Upper lobe of left lung (tissue), 6 donors: ENCODE measurements at regions not wholly inside any gene's neighbourhood (a gene's known extent, or its start where the extent isn't known, plus 50 kb on each side); places are given as distances from the start of the nearest gene placed in this dataset.
"Not testable (repeated sequence)": the region's sequence is repeated elsewhere in the genome, so short reads cannot be mapped to it uniquely, and the experiment has no call there.

Experiments
- ATAC-seq, 2 donors: fragments of 200-7000 bp; cut with Tn5 transposase; one replicate each; pipeline ENCODE4 v1.9.1; 2022; ENCODE audit warnings: mild to moderate bottlenecking in 2 of 2, moderate library complexity in 2 of 2; ENCODE audit not compliant: low FRiP score in 2 of 2
- DNase-seq, 2 donors: peaks; one replicate each; pipeline ENCODE4 v3.0.0-alpha.2; 2019 to 2020
- H3K27ac ChIP-seq, 4 donors: fragments of 200-600 bp; sonication (generic); one replicate each; pipeline ENCODE4 v1.5.1; 2016 to 2019
- H3K27me3 ChIP-seq, 4 donors: fragments of 200-600 bp; sonication (generic); one replicate each; pipeline ENCODE4 v1.5.1; 2017 to 2019
- H3K36me3 ChIP-seq, 4 donors: fragments of 200-600 bp; sonication (generic); one replicate each; pipeline ENCODE4 v1.5.1; 2016 to 2019
- H3K4me1 ChIP-seq, 4 donors: fragments of 200-600 bp; sonication (generic); one replicate each; pipeline ENCODE4 v1.5.1; 2018 to 2019
- H3K4me3 ChIP-seq, 4 donors: fragments of 200-600 bp; sonication (generic); one replicate each; pipeline ENCODE4 v1.5.1; 2017 to 2019; ENCODE audit warnings: mild to moderate bottlenecking in 2 of 4, moderate library complexity in 1 of 4
- H3K9me3 ChIP-seq, 4 donors: fragments of 200-600 bp; sonication (generic); one replicate each; pipeline ENCODE4 v1.5.1; 2018 to 2019
- CTCF ChIP-seq, 6 experiments: fragments of 450-650 bp in 4 of 6; fragments of 200-600 bp in 2 of 6; sonication (generic) in 2 of 6; IDR thresholded peaks; one replicate each; pipeline ENCODE4 v1.5.1; 2016 to 2019; ENCODE audit warnings: antibody characterized with exemption in 6 of 6
- EP300 ChIP-seq, 4 donors: sonication (generic); formaldehyde crosslinking; IDR thresholded peaks; one replicate each; pipeline ENCODE4 v1.5.1; 2017; ENCODE audit warnings: antibody characterized with exemption in 4 of 4, control low read depth in 2 of 4
- POLR2A ChIP-seq, 4 donors: fragments of 450-650 bp; IDR thresholded peaks; one replicate each; pipeline ENCODE4 v1.5.1; 2016 to 2017; ENCODE audit warnings: antibody characterized with exemption in 4 of 4, mild to moderate bottlenecking in 2 of 4
- POLR2AphosphoS5 ChIP-seq, 2 donors: sonication (generic); formaldehyde crosslinking; IDR thresholded peaks; one replicate each; pipeline ENCODE4 v1.5.1; 2017; ENCODE audit warnings: antibody characterized with exemption in 2 of 2
- WGBS, 2 donors: methylation state at CpG; one replicate each; pipeline ENCODE4 v1.1.5; 2017 to 2018; 5-methylcytosine and 5-hydroxymethylcytosine counted together
- donor health status: DM: no; HTN: no; CAD: no; lungs with moderate emphysema.
- donor health status: DM: no; HTN: yes; CAD: no; lungs with severe emphysema.

DNA sequence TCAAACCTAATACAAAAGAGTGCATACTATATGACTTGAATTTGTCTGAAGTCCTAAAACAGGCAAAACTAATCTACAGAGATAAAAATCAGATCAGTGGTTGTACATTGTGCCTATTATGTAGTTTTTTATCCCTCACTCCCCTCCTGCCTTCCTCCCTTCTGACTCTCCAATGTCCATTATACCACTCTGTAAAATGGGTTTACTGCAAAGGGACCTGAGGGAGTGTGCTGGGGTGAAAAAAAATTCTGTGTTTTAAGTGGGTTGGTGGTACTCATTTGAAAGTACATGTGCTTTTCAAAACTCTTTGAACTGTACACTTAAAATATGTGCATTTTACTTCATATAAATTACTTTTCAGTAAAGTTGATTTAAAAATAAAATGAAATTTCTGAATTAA, 89.0 kb upstream of the UBE2E3 start:
- H3K9me3 ChIP-seq = no peaks in the 10 kb centered on the region
- H3K4me1 ChIP-seq = no peaks in the 10 kb centered on the region
- DNase-seq = no peak
- no peak for TF ChIP-seq POLR2A (IDR thresholded peaks at IDR 0.05)
- no peak for TF ChIP-seq CTCF (IDR thresholded peaks at IDR 0.05)
- no peak for TF ChIP-seq POLR2AphosphoS5 (IDR thresholded peaks at IDR 0.05)
- no peak for TF ChIP-seq EP300 (IDR thresholded peaks at IDR 0.05)
- H3K27me3 ChIP-seq = no peaks in the 10 kb centered on the region
- H3K27ac ChIP-seq = no peak overlapping the region
- ATAC-seq = no peak
- no peak overlapping the region for H3K4me3 ChIP-seq
- no peaks in the 10 kb centered on the region for H3K36me3 ChIP-seq

DNA sequence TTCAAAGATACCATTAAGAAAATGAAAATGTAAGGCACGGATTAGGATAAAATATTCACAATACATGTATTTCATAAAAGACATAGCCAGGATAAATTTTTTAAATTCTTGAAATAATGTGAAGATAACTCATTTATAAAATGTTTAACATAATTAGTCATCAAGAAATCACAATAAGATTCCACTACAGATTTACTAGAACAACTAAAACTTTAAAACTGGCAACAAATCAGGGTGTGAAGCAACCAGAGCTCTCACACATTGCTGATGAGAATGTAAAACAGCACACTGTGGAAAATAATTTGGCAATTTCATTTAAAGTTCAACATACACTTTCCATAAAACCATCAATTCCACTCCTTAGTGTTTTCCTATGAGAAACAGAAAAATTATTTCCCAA, 89.6 kb upstream of the UBE2E3 start:
- WGBS, 2 donors = 82 to 83% methylated on average over 1 of the region's 1 CpG
- Histone ChIP-seq H3K27me3 (no peaks in the 10 kb centered on the region), H3K4me1 (no peaks in the 10 kb centered on the region), H3K9me3 (no peaks in the 10 kb centered on the region), H3K27ac (no peak overlapping the region), H3K4me3 (no peak overlapping the region), H3K36me3 (no peaks in the 10 kb centered on the region)
- DNase-seq (no peak), ATAC-seq (no peak)
- TF ChIP-seq POLR2A (IDR thresholded peaks at IDR 0.05) (no peak), EP300 (IDR thresholded peaks at IDR 0.05) (no peak), CTCF (IDR thresholded peaks at IDR 0.05) (no peak), POLR2AphosphoS5 (IDR thresholded peaks at IDR 0.05) (no peak)

DNA sequence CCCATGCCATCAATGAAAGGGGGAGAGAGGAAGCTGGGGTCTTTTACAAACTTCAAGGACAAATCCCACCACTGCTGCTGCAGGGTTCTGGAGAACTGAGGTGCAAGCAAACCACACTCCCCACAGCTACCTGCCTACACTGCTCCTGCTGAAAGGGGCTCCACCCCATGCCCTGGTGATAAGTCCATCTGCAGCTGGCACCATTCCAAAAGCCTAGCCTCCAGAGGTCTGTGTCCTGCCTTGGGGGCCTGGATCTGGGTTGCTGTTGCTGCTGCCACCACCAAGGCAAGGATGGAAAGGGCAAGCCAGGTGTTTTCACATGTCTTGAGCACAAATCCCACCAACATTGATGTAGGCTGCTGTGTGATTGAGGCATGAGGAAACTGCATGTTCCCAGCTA, 97.4 kb upstream of the UBE2E3 start:
- Histone ChIP-seq H3K27me3 (no peaks in the 10 kb centered on the region), H3K27ac (no peak overlapping the region), H3K36me3 (no peaks in the 10 kb centered on the region), H3K9me3 (peaks cover 0 to 4% (median 1%) of the 10 kb centered on the region in 4 donors), H3K4me3 (no peak overlapping the region), H3K4me1 (no peaks in the 10 kb centered on the region)
- DNase-seq (no peak), ATAC-seq (no peak)
- TF ChIP-seq CTCF (IDR thresholded peaks at IDR 0.05) (no peak), POLR2A (IDR thresholded peaks at IDR 0.05) (no peak), EP300 (IDR thresholded peaks at IDR 0.05) (no peak), POLR2AphosphoS5 (IDR thresholded peaks at IDR 0.05) (no peak)

GRCh38 chr2:180876506-180876905, 103.9 kb upstream of the UBE2E3 start:
- H3K4me1 ChIP-seq = no peaks in the 10 kb centered on the region
- H3K27me3 ChIP-seq = no peaks in the 10 kb centered on the region
- DNase-seq (no peak), ATAC-seq (no peak)
- TF ChIP-seq POLR2A (IDR thresholded peaks at IDR 0.05) = no peak
- no peak for TF ChIP-seq POLR2AphosphoS5 (IDR thresholded peaks at IDR 0.05)
- TF ChIP-seq CTCF (IDR thresholded peaks at IDR 0.05) = no peak
- no peak for TF ChIP-seq EP300 (IDR thresholded peaks at IDR 0.05)
- H3K27ac ChIP-seq = no peak overlapping the region
- H3K9me3 ChIP-seq = peaks cover 0 to 4% (median 0%) of the 10 kb centered on the region in 4 donors
- H3K36me3 ChIP-seq = no peaks in the 10 kb centered on the region
- H3K4me3 ChIP-seq = no peak overlapping the region
- 25 to 27% methylated on average over 3 of the region's 3 CpGs for WGBS, 2 donors

DNA sequence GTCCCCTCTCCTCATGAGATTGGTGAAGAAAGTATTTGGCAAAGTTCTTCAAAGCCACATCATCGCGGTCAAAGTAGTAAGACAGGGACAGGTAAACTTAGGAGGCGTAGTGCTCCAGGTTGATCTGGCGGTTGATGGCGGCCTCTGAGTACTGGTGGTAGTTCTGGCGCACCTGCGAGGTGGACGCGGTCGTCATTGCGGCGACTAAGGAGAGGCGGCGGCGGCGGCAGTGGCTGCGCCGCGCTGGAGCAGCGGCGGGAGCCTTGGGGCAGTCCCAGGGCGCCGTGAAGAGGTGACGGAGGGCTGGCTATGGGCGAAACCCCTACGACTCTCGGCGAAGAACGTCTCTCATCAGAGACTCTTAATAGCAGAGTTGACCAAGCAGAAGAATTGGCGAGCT, 107.2 kb upstream of the UBE2E3 start:
- 76 to 83% methylated on average over 17 to 20 of the region's 30 CpGs for WGBS, 2 donors

GRCh38 chr2:180872781-180873180, 107.6 kb upstream of the UBE2E3 start:
- not testable (repeated sequence) for H3K27me3 ChIP-seq, H3K9me3 ChIP-seq, H3K4me1 ChIP-seq, DNase-seq, H3K27ac ChIP-seq, ATAC-seq, H3K4me3 ChIP-seq, H3K36me3 ChIP-seq
- WGBS, 2 donors = 95 to 96% methylated on average over 8 of the region's 8 CpGs

More for the DNA sequence above, 107.2 kb upstream of the UBE2E3 start:
- no peak overlapping the region for H3K27ac ChIP-seq
- H3K4me3 ChIP-seq = no peak overlapping the region
- H3K4me1 ChIP-seq = no peaks in the 10 kb centered on the region
- DNase-seq (peak in 1 of 2 donors; percentile 48), ATAC-seq (no peak)
- H3K36me3 ChIP-seq = no peaks in the 10 kb centered on the region
- TF ChIP-seq POLR2AphosphoS5 (IDR thresholded peaks at IDR 0.05) (no peak), POLR2A (IDR thresholded peaks at IDR 0.05) (no peak)
- no peaks in the 10 kb centered on the region for H3K9me3 ChIP-seq
- no peaks in the 10 kb centered on the region for H3K27me3 ChIP-seq
